ELR (cell line): ENCODE measurements at regions not wholly inside any gene's neighbourhood (a gene's known extent, or its start where the extent isn't known, plus 50 kb on each side); places are given as distances from the start of the nearest gene placed in this dataset.
A peak's percentile ranks its signal among the peaks of the same experiment; 100 is the strongest.

ENCODE experiments used
- DNase-seq: peaks from one replicate; pipeline ENCODE4 v3.0.0-alpha.2; 2015; ENCODE audit warnings: low read depth

DNA sequence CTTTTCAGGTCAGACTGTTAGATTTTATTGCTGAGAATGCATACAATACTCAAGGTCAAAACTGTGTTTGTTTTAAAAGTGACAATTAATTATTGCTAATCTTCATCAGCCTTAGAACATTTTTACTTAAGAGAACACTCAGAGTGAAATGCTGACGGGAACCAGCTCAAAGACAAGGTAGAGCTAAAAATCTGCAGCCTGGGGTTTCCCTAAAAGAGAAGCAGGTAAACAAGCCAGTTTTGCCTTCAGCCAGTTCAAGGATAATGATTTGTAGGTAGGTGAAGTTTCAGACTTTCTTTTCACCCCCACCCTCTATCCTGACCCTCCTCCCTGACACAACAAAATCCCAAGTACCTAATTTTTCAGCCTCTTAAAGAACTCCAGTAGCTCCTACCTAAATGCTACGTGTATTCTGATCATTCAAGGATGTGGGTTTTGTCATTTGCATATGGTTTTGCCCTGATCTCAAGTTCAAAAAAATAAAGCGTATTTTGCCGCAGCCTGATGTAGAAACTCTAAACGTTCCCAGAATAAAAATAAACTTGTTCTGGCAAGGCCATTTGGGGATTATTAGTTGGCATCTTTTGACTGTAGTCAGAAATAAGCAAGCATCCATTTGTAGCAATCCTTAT, 407.2 kb downstream of the EFNA5 start:
- no peak for DNase-seq

DNA sequence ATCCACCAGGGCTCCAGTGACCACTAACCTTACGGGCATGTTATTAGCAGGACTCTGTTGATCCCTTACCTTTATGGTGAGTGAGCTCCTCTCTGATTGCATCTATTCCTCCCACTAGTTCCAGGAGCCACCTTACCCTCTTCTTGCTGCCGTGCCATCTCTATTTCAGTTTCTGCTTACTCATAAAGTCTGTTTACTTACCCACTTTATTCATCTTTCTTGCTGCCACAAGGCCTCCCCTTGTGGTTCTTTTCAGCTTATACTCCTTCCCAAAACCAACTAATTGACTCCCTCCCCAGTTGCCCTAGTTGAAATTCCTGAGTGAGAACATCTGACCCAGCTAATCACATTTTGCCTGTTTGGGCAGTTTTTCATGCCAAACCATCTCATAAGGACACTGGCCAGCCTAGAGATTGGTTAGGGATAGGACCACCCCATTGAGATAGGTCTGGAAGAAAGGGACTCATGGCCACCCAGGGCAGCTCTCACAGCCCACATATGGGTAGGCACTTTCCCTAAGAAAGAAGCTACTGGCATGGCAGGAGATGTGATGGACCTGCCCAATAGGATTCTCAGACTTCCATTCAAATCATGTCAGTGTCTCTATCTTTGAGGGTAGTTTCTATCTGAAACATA, 412.7 kb downstream of the EFNA5 start:
- DNase-seq: peak; percentile 25

GRCh38 chr5:107254902-107255234, 415.9 kb downstream of the EFNA5 start:
- DNase-seq: no peak

GRCh38 chr5:107254214-107254901, 416.4 kb downstream of the EFNA5 start:
- no peak for DNase-seq

DNA sequence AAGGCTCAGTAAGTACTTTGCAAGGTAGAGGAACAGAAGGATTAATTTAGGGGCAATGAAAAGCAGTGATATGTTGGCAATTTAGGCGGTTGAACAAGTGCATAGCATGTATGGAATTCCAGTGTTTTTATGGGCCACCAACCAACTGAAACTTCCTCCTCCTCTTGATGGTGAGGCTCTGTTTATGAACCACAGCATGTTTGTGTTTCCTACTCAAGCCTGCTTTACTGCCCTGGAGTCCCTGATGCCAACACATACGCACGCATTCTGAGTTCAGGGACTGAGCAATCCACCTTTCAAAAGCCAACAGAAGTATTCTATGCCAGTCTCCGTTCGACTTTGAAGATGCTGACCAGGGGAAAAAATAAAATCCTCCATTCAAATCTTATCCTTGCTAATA, 417.5 kb downstream of the EFNA5 start:
- no peak for DNase-seq

DNA sequence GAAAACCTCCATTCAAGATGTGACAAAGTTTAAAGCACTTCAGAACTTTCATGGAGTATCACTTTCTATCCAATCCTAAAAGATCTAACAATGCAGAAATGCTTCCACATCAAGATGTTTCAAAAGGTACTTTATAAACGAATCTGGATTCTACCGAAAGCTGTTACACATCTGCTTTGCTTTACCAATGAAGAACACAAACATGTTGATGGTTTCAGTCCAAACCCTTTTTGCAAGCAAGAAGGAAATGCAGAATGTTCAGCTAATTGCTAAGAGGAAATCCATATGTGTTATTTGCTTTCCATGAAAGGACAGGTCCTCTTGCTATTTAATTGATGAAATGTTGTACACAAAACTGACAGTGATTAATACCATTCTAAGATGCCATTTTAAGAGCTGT, 419.6 kb downstream of the EFNA5 start:
- DNase-seq: no peak

DNA sequence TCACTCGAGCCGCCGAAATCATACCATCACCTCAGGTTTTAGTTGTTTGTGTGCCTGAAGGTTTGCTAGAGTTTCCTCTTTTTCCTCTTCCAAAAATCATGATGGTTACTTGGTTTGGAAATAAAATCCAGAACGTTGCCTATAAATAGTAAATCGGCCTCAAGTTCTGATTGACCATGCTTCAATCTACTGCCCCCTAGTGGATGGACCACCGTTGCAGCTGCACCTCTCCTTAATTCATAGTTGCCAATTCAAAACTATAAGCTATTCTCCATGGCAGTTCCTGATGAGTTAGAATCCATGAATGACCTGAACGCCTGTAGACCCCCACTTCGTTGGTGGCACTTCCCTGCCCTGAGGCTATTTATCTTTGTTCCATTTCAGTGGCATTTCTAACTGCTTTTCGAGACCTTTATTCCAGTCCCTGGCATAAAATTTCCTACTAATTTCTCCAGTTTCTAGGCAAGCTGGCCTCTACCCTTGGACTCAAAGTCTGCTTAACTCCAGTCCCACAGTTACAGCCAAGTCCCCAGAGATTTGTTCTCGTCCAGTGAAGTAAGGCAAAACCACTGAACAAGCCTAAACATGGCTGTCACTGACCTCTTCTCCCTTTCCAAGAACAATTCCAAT, 422.6 kb downstream of the EFNA5 start:
- peak; percentile 47 for DNase-seq

- peak; percentile 72 for DNase-seq
Observed at GRCh38 chr5:107247427-107247826, 423.3 kb downstream of the EFNA5 start.

GRCh38 chr5:107243220-107243579, 427.5 kb downstream of the EFNA5 start:
- DNase-seq: no peak

- DNase-seq: no peak
Observed at GRCh38 chr5:107242411-107243219, 428.1 kb downstream of the EFNA5 start.

GRCh38 chr5:107241841-107242240, 428.9 kb downstream of the EFNA5 start:
- no peak for DNase-seq

- DNase-seq: no peak
Observed at GRCh38 chr5:107235167-107235566, 435.6 kb downstream of the EFNA5 start.

DNA sequence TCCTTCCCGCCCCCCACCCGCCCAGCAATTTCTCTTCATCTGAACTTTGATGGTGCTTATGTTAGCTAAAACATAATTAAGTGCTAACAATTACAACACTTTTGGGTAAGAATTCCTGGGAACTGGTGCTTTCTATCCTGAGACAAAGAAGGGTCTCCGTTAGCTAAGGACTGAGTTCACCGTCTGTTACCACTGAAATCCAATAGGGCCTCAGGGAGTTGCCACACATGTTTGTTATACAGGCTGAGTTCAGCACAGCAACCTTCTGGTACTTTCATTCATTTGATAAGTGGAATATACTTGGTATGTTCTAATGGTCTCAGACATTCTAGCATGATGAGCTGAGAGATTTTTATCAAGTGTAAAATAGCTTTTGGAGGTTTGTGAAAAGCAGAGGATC, 437.9 kb downstream of the EFNA5 start:
- no peak for DNase-seq

- DNase-seq: no peak
Observed at GRCh38 chr5:107232293-107232692, 438.4 kb downstream of the EFNA5 start.

DNA sequence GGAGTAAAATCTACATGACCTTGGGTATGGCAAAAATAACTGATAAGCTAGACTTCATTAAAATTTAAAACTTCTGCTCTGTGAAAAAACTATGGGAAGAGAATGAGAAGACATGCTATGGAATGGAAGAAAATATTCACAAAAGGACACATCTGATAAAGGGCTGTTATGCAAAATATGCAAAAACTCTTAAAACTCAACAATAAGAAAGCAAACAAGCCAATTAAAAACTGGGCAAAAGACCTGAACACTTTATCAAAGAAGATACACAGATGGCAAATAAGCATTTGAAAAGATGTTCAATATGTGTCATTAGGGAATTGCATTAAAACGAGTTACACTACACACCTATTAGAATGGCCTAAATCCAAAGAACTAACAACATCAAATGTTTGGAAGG, 439.5 kb downstream of the EFNA5 start:
- no peak for DNase-seq

DNA sequence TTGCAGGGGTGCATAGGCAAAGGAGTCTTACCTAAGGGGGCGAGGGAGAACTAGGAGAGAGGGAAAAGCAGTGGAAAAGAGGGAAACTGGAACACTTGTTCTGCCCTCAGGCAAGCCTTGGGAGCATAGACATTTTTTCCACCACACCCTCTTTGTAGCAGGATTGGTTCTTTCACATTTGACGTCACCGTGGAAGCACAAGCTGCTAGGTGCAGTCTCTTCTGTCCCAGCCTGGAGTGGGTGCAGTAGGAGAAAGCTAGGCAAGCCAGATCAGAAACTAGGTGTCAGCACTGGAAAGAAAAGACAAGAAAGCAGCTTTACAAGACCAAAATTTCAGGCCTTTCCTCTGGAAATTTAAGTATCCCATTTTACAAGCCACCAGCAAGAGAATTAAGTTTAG, 440.4 kb downstream of the EFNA5 start:
- DNase-seq: no peak

GRCh38 chr5:107228226-107228625, 442.5 kb downstream of the EFNA5 start:
- no peak for DNase-seq

- no peak for DNase-seq
Observed at GRCh38 chr5:107224272-107224671, 446.5 kb downstream of the EFNA5 start.

- no peak for DNase-seq
Observed at GRCh38 chr5:107223066-107223465, 447.7 kb downstream of the EFNA5 start.

- DNase-seq: no peak
Observed at GRCh38 chr5:107219993-107220392, 450.7 kb downstream of the EFNA5 start.

DNA sequence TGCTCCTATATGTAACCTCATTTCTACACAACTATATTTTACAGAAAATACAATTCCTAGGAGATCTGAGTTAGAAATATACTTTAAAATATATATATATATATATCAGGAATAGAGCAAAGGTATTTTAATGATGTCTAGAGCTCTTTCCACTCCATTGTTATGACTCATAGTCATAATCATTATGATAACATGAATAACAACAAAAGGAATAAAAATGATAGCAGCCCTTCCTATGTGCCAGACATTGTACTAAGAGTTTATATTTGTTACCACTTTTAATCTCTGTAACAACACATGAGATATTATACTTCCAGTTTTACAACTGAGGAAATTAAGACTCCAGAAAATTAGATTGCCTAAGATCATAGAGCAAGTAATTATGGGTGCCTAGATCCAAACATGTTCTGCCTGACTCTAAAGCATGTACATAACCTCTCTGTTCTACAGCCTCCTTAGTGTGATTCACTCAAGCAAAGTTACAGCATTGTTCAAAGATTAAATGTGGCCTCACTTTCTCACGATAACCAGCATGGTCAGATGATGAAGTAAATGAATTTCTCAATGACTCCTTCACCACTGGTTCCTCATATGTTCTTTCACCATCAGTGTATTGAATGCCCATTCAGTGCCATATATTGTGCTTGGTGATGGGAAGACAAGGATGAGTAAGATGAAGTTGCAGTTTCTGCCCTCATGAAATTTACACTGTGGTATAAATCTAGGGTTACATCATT, 452.1 kb downstream of the EFNA5 start:
- DNase-seq: peak; percentile 37

DNA sequence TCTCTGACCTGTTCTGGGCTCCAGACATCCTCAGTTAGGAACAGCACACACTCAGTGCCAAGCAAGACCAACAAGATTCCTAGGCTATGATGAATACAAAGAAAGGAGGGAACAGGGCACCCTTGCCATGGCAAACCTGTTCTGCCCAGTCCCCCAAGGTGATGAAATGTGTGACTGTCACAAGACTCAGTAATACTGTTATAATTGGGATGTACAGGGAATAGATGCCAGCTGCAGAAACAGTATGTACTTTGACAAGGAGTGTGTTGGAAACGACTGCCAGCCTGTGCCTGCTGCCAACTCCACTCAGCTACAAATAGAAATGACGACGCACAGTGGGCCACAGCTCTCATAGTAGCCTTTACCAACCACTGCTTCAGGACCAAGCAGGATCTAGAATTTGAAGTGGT, 453.0 kb downstream of the EFNA5 start:
- DNase-seq: no peak
